Natural killer cell (primary cell): ENCODE measurements at regions not wholly inside any gene's neighbourhood (a gene's known extent, or its start where the extent isn't known, plus 50 kb on each side); places are given as distances from the start of the nearest gene placed in this dataset.

Experiments used
- ATAC-seq, 3 donors: fragments of 150-1000 bp in 2 of 3; fragments of 200-7000 bp in 1 of 3; cut with Tn5 transposase; 1 replicate in 1 of 3; 2 replicates in 2 of 3; pipeline ENCODE4 v1.10.0; 2021; ENCODE audit warnings: mild to moderate bottlenecking in 2 of 3, moderate library complexity in 2 of 3
- DNase-seq, 2 donors: peaks; one replicate each; pipeline versions ENCODE4 v3.0.0 to v3.0.0-alpha.2; 2013 to 2021; ENCODE audit warnings: mixed read lengths in 1 of 2
- H3K27ac ChIP-seq: one replicate; pipeline ENCODE4 v1.5.1; 2013; ENCODE audit warnings: mild to moderate bottlenecking, low read length
- H3K27me3 ChIP-seq: one replicate; pipeline ENCODE4 v1.6.1; 2013; ENCODE audit warnings: low read length; ENCODE audit not compliant: control insufficient read depth, insufficient read depth
- H3K36me3 ChIP-seq: one replicate; pipeline ENCODE4 v1.6.1; 2013; ENCODE audit warnings: low read length; ENCODE audit not compliant: control insufficient read depth, insufficient read depth
- H3K4me1 ChIP-seq: one replicate; pipeline ENCODE4 v1.6.1; 2013; ENCODE audit warnings: low read length; ENCODE audit not compliant: control insufficient read depth, insufficient read depth
- H3K4me3 ChIP-seq: one replicate; pipeline ENCODE4 v1.5.1; 2013; ENCODE audit warnings: low read length
- H3K9me3 ChIP-seq: one replicate; pipeline ENCODE4 v1.6.1; 2013; ENCODE audit warnings: low read length; ENCODE audit not compliant: control insufficient read depth, insufficient read depth
- H3K27ac Mint-ChIP-seq, 2 donors: one replicate each; pipeline ENCODE4 v1.8.0; 2022; ENCODE audit warnings: mild to moderate bottlenecking in 2 of 2, mixed read lengths in 2 of 2, moderate library complexity in 1 of 2
- H3K27me3 Mint-ChIP-seq, 2 donors: one replicate each; pipeline ENCODE4 v1.8.0; 2022; ENCODE audit warnings: low read depth in 2 of 2, mixed read lengths in 2 of 2
- H3K36me3 Mint-ChIP-seq: one replicate; pipeline ENCODE4 v1.8.0; 2022; ENCODE audit warnings: mixed read lengths
- H3K4me1 Mint-ChIP-seq, 2 donors: one replicate each; pipeline ENCODE4 v1.8.0; 2022; ENCODE audit warnings: mixed read lengths in 2 of 2
- H3K4me3 Mint-ChIP-seq: one replicate; pipeline ENCODE4 v1.8.0; 2022; ENCODE audit warnings: mild to moderate bottlenecking, moderate library complexity, mixed read lengths
- H3K9me3 Mint-ChIP-seq, 2 donors: one replicate each; pipeline ENCODE4 v1.8.0; 2022; ENCODE audit warnings: mixed read lengths in 2 of 2
- CTCF ChIP-seq: fragments of 200-600 bp; IDR thresholded peaks from one replicate; pipeline ENCODE4 v1.8.0; 2022; ENCODE audit warnings: antibody characterized with exemption
- WGBS: methylation state at CpG from one replicate; pipeline ENCODE4 v1.1.7; 2013; ENCODE audit warnings: missing lambda C conversion rate; ENCODE audit not compliant: insufficient coverage; 5-methylcytosine and 5-hydroxymethylcytosine counted together
- intact Hi-C: fragments of 100-400 bp; cut with micrococcal nuclease; formaldehyde crosslinking; loops from one replicate; pipeline ENCODE4 v1.14.2; 2022

GRCh38 chr6:62740171-62740570, 454.1 kb upstream of the KHDRBS2 start:
- Mint-ChIP-seq H3K4me1 (no peaks in the 10 kb centered on the region), H3K27ac (no peak overlapping the region), H3K4me3 (no peak overlapping the region), H3K36me3 (peaks cover 7% of the 10 kb centered on the region), H3K27me3 (no peaks in the 10 kb centered on the region), H3K9me3 (peaks cover 7 to 10% of the 10 kb centered on the region in 2 donors)
- Histone ChIP-seq H3K36me3 (no peaks in the 10 kb centered on the region), H3K27ac (no peak overlapping the region), H3K4me3 (no peak overlapping the region), H3K9me3 (peaks cover 7% of the 10 kb centered on the region), H3K27me3 (no peaks in the 10 kb centered on the region), H3K4me1 (no peaks in the 10 kb centered on the region)
- DNase-seq (no peak), ATAC-seq (no peak)
- TF ChIP-seq CTCF = no peak
- WGBS = 69% methylated on average over 2 of the region's 2 CpGs
- intact Hi-C loops = no loop called here

GRCh38 chr6:62737792-62738191, 451.8 kb upstream of the KHDRBS2 start:
- WGBS = no CpG with 5 or more reads among the region's 2 CpGs
- DNase-seq (no peak), ATAC-seq (no peak)
- Histone ChIP-seq H3K9me3 (peaks cover 7% of the 10 kb centered on the region), H3K4me1 (no peaks in the 10 kb centered on the region), H3K36me3 (no peaks in the 10 kb centered on the region), H3K27ac (no peak overlapping the region), H3K4me3 (no peak overlapping the region), H3K27me3 (no peaks in the 10 kb centered on the region)
- H3K4me1 Mint-ChIP-seq = no peaks in the 10 kb centered on the region
- H3K27me3 Mint-ChIP-seq = no peaks in the 10 kb centered on the region
- no peak overlapping the region for H3K4me3 Mint-ChIP-seq
- intact Hi-C loops = no loop called here
- peaks cover 7% of the 10 kb centered on the region for H3K36me3 Mint-ChIP-seq
- no peak overlapping the region for H3K27ac Mint-ChIP-seq
- peaks cover 4 to 6% of the 10 kb centered on the region in 2 donors for H3K9me3 Mint-ChIP-seq
- no peak for TF ChIP-seq CTCF

GRCh38 chr6:62721408-62721807, 435.4 kb upstream of the KHDRBS2 start:
- DNase-seq (no peak), ATAC-seq (no peak)
- Mint-ChIP-seq H3K9me3 (peaks cover 20 to 40% of the 10 kb centered on the region in 2 donors), H3K4me1 (no peaks in the 10 kb centered on the region), H3K36me3 (peaks cover 14% of the 10 kb centered on the region), H3K4me3 (no peak overlapping the region), H3K27me3 (no peaks in the 10 kb centered on the region), H3K27ac (no peak overlapping the region)
- H3K4me3 ChIP-seq = no peak overlapping the region
- WGBS = 90% methylated on average over 2 of the region's 2 CpGs
- H3K9me3 ChIP-seq = no peaks in the 10 kb centered on the region
- no peaks in the 10 kb centered on the region for H3K27me3 ChIP-seq
- H3K27ac ChIP-seq = no peak overlapping the region
- H3K4me1 ChIP-seq = no peaks in the 10 kb centered on the region
- intact Hi-C loops = no loop called here
- no peaks in the 10 kb centered on the region for H3K36me3 ChIP-seq
- no peak for TF ChIP-seq CTCF

- TF ChIP-seq CTCF = no peak
- Histone ChIP-seq H3K27ac (no peak overlapping the region), H3K36me3 (no peaks in the 10 kb centered on the region), H3K4me3 (no peak overlapping the region), H3K27me3 (no peaks in the 10 kb centered on the region), H3K9me3 (no peaks in the 10 kb centered on the region), H3K4me1 (no peaks in the 10 kb centered on the region)
- H3K36me3 Mint-ChIP-seq = no peaks in the 10 kb centered on the region
- H3K4me3 Mint-ChIP-seq = no peak overlapping the region
- peaks cover 11 to 28% of the 10 kb centered on the region in 2 donors for H3K9me3 Mint-ChIP-seq
- H3K4me1 Mint-ChIP-seq = no peaks in the 10 kb centered on the region
- H3K27ac Mint-ChIP-seq = no peak overlapping the region
- intact Hi-C loops = no loop called here
- 100% methylated on average over 1 of the region's 3 CpGs for whole genome bisulfite sequencing
- DNase-seq = no peak
- no peak for ATAC-seq
- H3K27me3 Mint-ChIP-seq = no peaks in the 10 kb centered on the region
These were observed 430.7 kb upstream of the KHDRBS2 start for GRCh38 chr6:62716719-62717118.
